Breast epithelium (tissue), 3 donors: ENCODE measurements at regions not wholly inside any gene's neighbourhood (a gene's known extent, or its start where the extent isn't known, plus 50 kb on each side); places are given as distances from the start of the nearest gene placed in this dataset.

ENCODE experiments used
- POLR2A ChIP-seq: fragments of 450-650 bp; IDR thresholded peaks from one replicate; pipeline ENCODE4 v1.6.1; 2016; ENCODE audit warnings: antibody characterized with exemption, mild to moderate bottlenecking, moderate library complexity
- POLR2AphosphoS5 ChIP-seq, 3 donors: sonication (generic); formaldehyde crosslinking; IDR thresholded peaks; one replicate each; pipeline ENCODE4 v1.6.1; 2017; ENCODE audit warnings: antibody characterized with exemption in 3 of 3

DNA sequence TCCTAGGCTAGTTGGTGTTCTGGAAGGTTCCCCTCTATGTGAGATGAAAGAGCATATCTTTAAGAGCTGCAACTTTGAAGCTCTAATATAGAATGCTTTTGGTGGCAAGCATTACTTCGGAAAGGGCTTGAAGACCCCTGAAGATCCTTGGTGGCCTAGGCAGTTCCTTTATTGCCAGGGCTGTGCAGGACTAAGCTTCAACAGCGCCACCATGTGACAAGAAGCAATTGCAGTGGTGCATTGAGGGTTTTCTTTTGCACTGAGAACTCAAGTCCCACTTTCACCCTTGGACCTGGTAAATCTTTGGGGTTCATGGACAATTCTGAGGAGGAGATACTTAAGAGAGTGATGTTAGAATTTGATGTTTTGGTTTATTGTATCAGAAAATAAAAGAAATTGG, 237.4 kb upstream of the GMDS start:
- TF ChIP-seq POLR2AphosphoS5 (IDR thresholded peaks at IDR 0.05) (no peak), POLR2A (no peak)
